Neuronal stem cell (in vitro differentiated cells): ENCODE measurements at regions not wholly inside any gene's neighbourhood (a gene's known extent, or its start where the extent isn't known, plus 50 kb on each side); places are given as distances from the start of the nearest gene placed in this dataset.

Source experiments
- DNase-seq: peaks from one replicate; pipeline ENCODE4 v3.0.0-alpha.2; 2013; ENCODE audit warnings: low spot score
- H2AFZ ChIP-seq: one replicate; pipeline ENCODE4 v1.6.1; 2013; ENCODE audit warnings: mild to moderate bottlenecking, low read length, inconsistent platforms
- H2AK5ac ChIP-seq: 2 replicates; pipeline ENCODE4 v1.6.1; 2013; ENCODE audit warnings: low read depth, mild to moderate bottlenecking, inconsistent platforms, low read length, moderate library complexity, mixed read lengths
- H2BK120ac ChIP-seq: 2 replicates; pipeline ENCODE4 v1.6.1; 2013; ENCODE audit warnings: low read depth, mild to moderate bottlenecking, inconsistent platforms, low read length, moderate library complexity, mixed read lengths
- H2BK12ac ChIP-seq: one replicate; pipeline ENCODE4 v1.6.1; 2013; ENCODE audit warnings: low read length, inconsistent platforms
- H2BK15ac ChIP-seq: 2 replicates; pipeline ENCODE4 v1.6.1; 2013; ENCODE audit warnings: mild to moderate bottlenecking, low read length, inconsistent platforms, mixed read lengths
- H2BK5ac ChIP-seq: one replicate; pipeline ENCODE4 v1.6.1; 2013; ENCODE audit warnings: inconsistent platforms, mild to moderate bottlenecking, low read length, moderate library complexity
- H3K14ac ChIP-seq: one replicate; pipeline ENCODE4 v1.6.1; 2013; ENCODE audit warnings: low read length, inconsistent platforms
- H3K18ac ChIP-seq: 2 replicates; pipeline ENCODE4 v1.6.1; 2013; ENCODE audit warnings: low read length, inconsistent platforms
- H3K23ac ChIP-seq: 2 replicates; pipeline ENCODE4 v1.6.1; 2013; ENCODE audit warnings: low read depth, mild to moderate bottlenecking, mixed read lengths, low read length, inconsistent platforms; ENCODE audit not compliant: poor library complexity
- H3K27ac ChIP-seq: replicated peaks from 3 replicates; pipeline ENCODE4 v1.5.1; 2013; ENCODE audit warnings: low read length, inconsistent platforms
- H3K27me3 ChIP-seq, 3 experiments: 2 replicates each; pipeline ENCODE4 v1.6.1; 2013; ENCODE audit warnings: low read length in 3 of 3, mild to moderate bottlenecking in 2 of 3, inconsistent platforms in 1 of 3, low read depth in 1 of 3, mixed read lengths in 1 of 3, moderate library complexity in 1 of 3; ENCODE audit not compliant: control insufficient read depth in 3 of 3, insufficient read depth in 3 of 3
- H3K36me3 ChIP-seq, 2 donors: replicated peaks in 1 of 2; 2 replicates each; pipeline ENCODE4 v1.6.1; 2013; ENCODE audit warnings: low read length in 2 of 2; ENCODE audit not compliant: control insufficient read depth in 2 of 2, insufficient read depth in 2 of 2
- H3K4ac ChIP-seq: 2 replicates; pipeline ENCODE4 v1.6.1; 2013; ENCODE audit warnings: inconsistent platforms, mild to moderate bottlenecking, low read length, moderate library complexity
- H3K4me1 ChIP-seq, 2 donors: 1 replicate in 1 of 2; 2 replicates in 1 of 2; pipeline ENCODE4 v1.6.1; 2013; ENCODE audit warnings: low read length in 2 of 2, low read depth in 1 of 2; ENCODE audit not compliant: control insufficient read depth in 2 of 2, insufficient read depth in 1 of 2
- H3K4me2 ChIP-seq: one replicate; pipeline ENCODE4 v1.6.1; 2013; ENCODE audit warnings: mild to moderate bottlenecking, low read length, inconsistent platforms; ENCODE audit not compliant: insufficient read depth, poor library complexity, severe bottlenecking
- H3K4me3 ChIP-seq, 2 donors: 2 replicates each; pipeline ENCODE4 v1.5.1; 2013; ENCODE audit warnings: low read length in 2 of 2, mild to moderate bottlenecking in 2 of 2, inconsistent platforms in 1 of 2, moderate library complexity in 1 of 2
- H3K79me1 ChIP-seq: one replicate; pipeline ENCODE4 v1.6.1; 2013; ENCODE audit warnings: low read depth, mild to moderate bottlenecking, inconsistent platforms, low read length, moderate library complexity
- H3K9ac ChIP-seq: one replicate; pipeline ENCODE4 v1.6.1; 2013; ENCODE audit warnings: mild to moderate bottlenecking, low read depth, low read length, inconsistent platforms; ENCODE audit not compliant: poor library complexity
- H3K9me3 ChIP-seq, 2 donors: replicated peaks in 1 of 2; 2 replicates each; pipeline versions ENCODE3 to v1.6.1; 2013; ENCODE audit warnings: low read length in 2 of 2, mild to moderate bottlenecking in 2 of 2, inconsistent platforms in 1 of 2, low read depth in 1 of 2, mixed read lengths in 1 of 2, moderate library complexity in 1 of 2; ENCODE audit not compliant: control insufficient read depth in 2 of 2, insufficient read depth in 1 of 2
- H4K8ac ChIP-seq: one replicate; pipeline ENCODE4 v1.6.1; 2013; ENCODE audit warnings: low read depth, mild to moderate bottlenecking, inconsistent platforms, low read length, moderate library complexity
- H4K91ac ChIP-seq: one replicate; pipeline ENCODE4 v1.6.1; 2013; ENCODE audit warnings: low read length, low read depth, mild to moderate bottlenecking, inconsistent platforms; ENCODE audit not compliant: poor library complexity
- WGBS, 2 donors: extraction: QIAGEN DNeasy Blood & Tissue Kit; methylation state at CpG; one replicate each; pipeline ENCODE4 v1.1.7; 2013; ENCODE audit warnings: missing lambda C conversion rate in 2 of 2, mixed read lengths in 1 of 2; ENCODE audit not compliant: insufficient read length in 2 of 2, insufficient replicate concordance in 1 of 2; ENCODE audit errors: extremely low coverage in 2 of 2; 5-methylcytosine and 5-hydroxymethylcytosine counted together

- Histone ChIP-seq H3K9me3 (no peaks in the 10 kb centered on the region), H2BK12ac (peak overlapping the region; percentile 95), H3K9ac (peak overlapping the region; percentile 30), H3K4ac (peak overlapping the region; percentile 17), H2AK5ac (peak overlapping the region; percentile 78), H3K4me1 (peaks cover 0 to 3% of the 10 kb centered on the region in 2 donors), H2BK5ac (no peak overlapping the region), H3K4me2 (no peak overlapping the region), H3K27me3 (peaks cover 0 to 32% (median 0%) of the 10 kb centered on the region in 3 experiments), H4K8ac (no peak overlapping the region), H3K27ac (no peak overlapping the region), H3K79me1 (no peaks in the 10 kb centered on the region), H3K14ac (no peak overlapping the region), H2BK120ac (no peak overlapping the region), H3K18ac (peak overlapping the region; percentile 81), H4K91ac (no peak overlapping the region), H2BK15ac (peak overlapping the region; percentile 86), H3K23ac (peak overlapping the region; percentile 82), H3K36me3 (no peaks in the 10 kb centered on the region), H2AFZ (no peak overlapping the region), H3K4me3 (no peak overlapping the region)
- no CpG with 5 or more reads among the region's 15 CpGs for WGBS, 2 donors
- no peak for DNase-seq
Observed at GRCh38 chr17:28247671-28248555, 71.1 kb upstream of the TMEM97 start.

- H2AK5ac ChIP-seq: no peak overlapping the region
- H3K23ac ChIP-seq: no peak overlapping the region
- H3K79me1 ChIP-seq: no peaks in the 10 kb centered on the region
- no peak overlapping the region for H3K9ac ChIP-seq
- no peak overlapping the region for H3K27ac ChIP-seq
- H2BK120ac ChIP-seq: no peak overlapping the region
- no peak overlapping the region for H4K91ac ChIP-seq
- H3K4me1 ChIP-seq: peaks cover 0 to 3% of the 10 kb centered on the region in 2 donors
- no peak overlapping the region for H2AFZ ChIP-seq
- H3K36me3 ChIP-seq: no peaks in the 10 kb centered on the region
- H4K8ac ChIP-seq: no peak overlapping the region
- H3K4me3 ChIP-seq: no peak overlapping the region
- WGBS, 2 donors: no CpG with 5 or more reads among the region's 5 CpGs
- no peaks in the 10 kb centered on the region for H3K9me3 ChIP-seq
- peaks cover 0 to 32% (median 0%) of the 10 kb centered on the region in 3 experiments for H3K27me3 ChIP-seq
- H3K4me2 ChIP-seq: no peak overlapping the region
- no peak for DNase-seq
- H2BK15ac ChIP-seq: no peak overlapping the region
- H3K18ac ChIP-seq: peak overlapping the region; percentile 7
- H3K14ac ChIP-seq: no peak overlapping the region
- peak overlapping the region; percentile 62 for H2BK5ac ChIP-seq
- no peak overlapping the region for H3K4ac ChIP-seq
- H2BK12ac ChIP-seq: no peak overlapping the region
Observed at GRCh38 chr17:28249706-28250105, 69.3 kb upstream of the TMEM97 start.

GRCh38 chr17:28252436-28252835, 66.6 kb upstream of the TMEM97 start:
- Histone ChIP-seq H3K18ac (no peak overlapping the region), H3K9me3 (no peaks in the 10 kb centered on the region), H3K27me3 (peaks cover 0 to 23% (median 0%) of the 10 kb centered on the region in 3 experiments), H3K9ac (no peak overlapping the region), H4K91ac (no peak overlapping the region), H2AK5ac (peak overlapping the region; percentile 8), H3K4me3 (no peak overlapping the region), H3K36me3 (no peaks in the 10 kb centered on the region), H3K4ac (no peak overlapping the region), H2BK15ac (no peak overlapping the region), H3K14ac (no peak overlapping the region), H3K4me2 (no peak overlapping the region), H2BK5ac (no peak overlapping the region), H2BK12ac (no peak overlapping the region), H2BK120ac (no peak overlapping the region), H3K23ac (no peak overlapping the region), H4K8ac (no peak overlapping the region), H3K4me1 (peaks cover 0 to 3% of the 10 kb centered on the region in 2 donors), H3K27ac (no peak overlapping the region), H2AFZ (no peak overlapping the region), H3K79me1 (no peaks in the 10 kb centered on the region)
- no CpG with 5 or more reads among the region's 7 CpGs for WGBS, 2 donors
- no peak for DNase-seq

GRCh38 chr17:28253663-28254062, 65.3 kb upstream of the TMEM97 start:
- Histone ChIP-seq H3K23ac (no peak overlapping the region), H3K4me2 (no peak overlapping the region), H3K4me3 (no peak overlapping the region), H3K4me1 (peaks cover 0 to 3% of the 10 kb centered on the region in 2 donors), H3K14ac (no peak overlapping the region), H3K27ac (no peak overlapping the region), H2BK120ac (no peak overlapping the region), H4K91ac (no peak overlapping the region), H2BK15ac (no peak overlapping the region), H4K8ac (no peak overlapping the region), H3K9ac (no peak overlapping the region), H3K79me1 (no peaks in the 10 kb centered on the region), H2AFZ (no peak overlapping the region), H2BK5ac (no peak overlapping the region), H2BK12ac (no peak overlapping the region), H3K27me3 (peaks cover 0 to 28% (median 0%) of the 10 kb centered on the region in 3 experiments), H3K36me3 (no peaks in the 10 kb centered on the region), H3K18ac (no peak overlapping the region), H3K4ac (no peak overlapping the region), H2AK5ac (no peak overlapping the region), H3K9me3 (no peaks in the 10 kb centered on the region)
- DNase-seq: no peak
- no CpG with 5 or more reads among the region's 6 CpGs for WGBS, 2 donors
